ENCODE measurements at regions not wholly inside any gene's neighbourhood (a gene's known extent, or its start where the extent isn't known, plus 50 kb on each side); places are given as distances from the start of the nearest gene placed in this dataset.

DNA sequence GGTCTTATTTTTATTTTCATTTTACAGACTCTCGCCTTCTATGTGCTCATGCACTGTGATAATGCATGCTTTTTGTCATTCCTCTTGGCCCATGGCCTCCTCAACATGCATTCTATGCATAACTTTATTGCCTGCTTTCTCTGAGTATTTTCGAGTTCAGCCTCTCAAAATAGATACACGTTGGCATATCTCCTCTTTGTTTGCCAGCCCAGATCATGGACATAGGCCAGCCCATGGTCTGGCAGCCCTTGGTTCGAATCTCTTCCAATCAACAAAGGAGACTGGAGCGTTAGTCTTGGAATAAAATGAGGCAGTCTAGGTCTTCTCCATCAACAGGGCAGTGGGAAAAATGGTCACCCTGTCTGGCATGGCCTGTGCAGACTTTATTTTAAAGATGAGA lies 279.5 kb upstream of the ADAMTS16 start:
- intact Hi-C loops (cut with DNase I) = no loop called here
- DNase-seq (no peak), ATAC-seq (ENCODE audit: poor library complexity) (no peak)

DNA sequence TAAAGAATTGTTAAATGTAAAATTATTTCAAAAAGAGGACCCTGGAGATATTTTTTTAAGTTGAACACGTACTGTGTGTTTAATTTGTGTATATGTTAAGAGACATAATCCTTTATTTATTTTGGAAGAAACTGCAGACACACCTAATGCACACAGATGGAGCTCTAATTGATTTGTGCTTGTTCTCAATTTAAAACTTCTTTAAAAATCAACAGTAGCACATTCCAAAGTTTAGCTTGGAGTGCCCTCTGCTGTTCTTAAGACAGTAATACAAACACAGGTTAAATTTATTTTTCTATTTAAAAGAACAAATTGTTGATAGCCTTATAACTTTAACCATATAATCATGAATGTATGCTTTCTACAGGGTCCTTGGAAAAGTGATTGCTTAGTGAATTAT lies 277.6 kb upstream of the ADAMTS16 start:
- ATAC-seq (ENCODE audit: poor library complexity) (no peak), DNase-seq (no peak)
- intact Hi-C loops (cut with DNase I) = no loop called here

DNA sequence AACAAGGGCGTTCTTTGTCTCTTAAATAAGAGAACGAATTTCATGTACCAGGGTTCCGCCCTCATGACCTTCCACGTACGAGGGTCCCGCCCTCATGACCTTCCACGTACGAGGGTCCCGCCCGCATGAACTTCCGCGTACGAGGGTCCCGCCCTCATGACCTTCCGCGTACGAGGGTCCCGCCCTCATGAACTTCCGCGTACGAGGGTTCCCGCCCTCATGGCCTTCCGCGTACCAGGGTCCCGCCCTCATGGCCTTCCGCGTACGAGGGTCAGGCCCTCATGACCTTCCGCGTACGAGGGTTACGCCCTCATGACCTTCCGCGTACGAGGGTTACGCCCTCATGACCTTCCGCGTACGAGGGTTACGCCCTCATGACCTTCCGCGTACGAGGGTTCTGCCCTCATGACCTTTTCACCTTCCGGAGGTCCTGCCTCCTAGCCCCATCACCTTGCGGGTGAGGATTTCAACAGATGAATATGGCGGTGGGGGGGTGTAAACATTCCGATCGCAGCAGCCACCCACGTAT lies 273.9 kb upstream of the ADAMTS16 start:
- DNase-seq (no peak), ATAC-seq (ENCODE audit: poor library complexity) (no peak)
- intact Hi-C loops (cut with DNase I) = no loop called here

DNA sequence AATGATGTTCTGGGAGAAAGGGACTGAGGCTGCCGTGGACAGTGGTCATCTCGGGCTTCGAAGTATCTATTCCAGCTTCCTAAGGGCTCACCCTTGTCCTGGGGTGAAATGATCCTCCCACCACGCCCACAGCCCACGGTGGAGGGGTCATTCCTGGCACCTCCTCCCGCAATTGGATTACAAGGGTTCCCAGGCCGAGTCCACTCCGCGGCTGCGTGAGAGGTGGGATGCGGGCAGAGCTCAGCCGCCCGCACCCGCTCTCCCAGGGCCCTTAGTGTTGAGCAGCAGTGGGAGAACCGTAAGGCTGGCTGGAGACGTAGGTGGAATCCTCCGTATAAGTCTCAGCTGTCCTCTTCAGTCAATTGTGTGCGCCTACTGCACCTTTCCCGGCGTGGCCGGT lies 273.3 kb upstream of the ADAMTS16 start:
- no peak for DNase-seq
- ATAC-seq (ENCODE audit: poor library complexity) = no peak
- intact Hi-C loops (cut with DNase I) = no loop called here

DNA sequence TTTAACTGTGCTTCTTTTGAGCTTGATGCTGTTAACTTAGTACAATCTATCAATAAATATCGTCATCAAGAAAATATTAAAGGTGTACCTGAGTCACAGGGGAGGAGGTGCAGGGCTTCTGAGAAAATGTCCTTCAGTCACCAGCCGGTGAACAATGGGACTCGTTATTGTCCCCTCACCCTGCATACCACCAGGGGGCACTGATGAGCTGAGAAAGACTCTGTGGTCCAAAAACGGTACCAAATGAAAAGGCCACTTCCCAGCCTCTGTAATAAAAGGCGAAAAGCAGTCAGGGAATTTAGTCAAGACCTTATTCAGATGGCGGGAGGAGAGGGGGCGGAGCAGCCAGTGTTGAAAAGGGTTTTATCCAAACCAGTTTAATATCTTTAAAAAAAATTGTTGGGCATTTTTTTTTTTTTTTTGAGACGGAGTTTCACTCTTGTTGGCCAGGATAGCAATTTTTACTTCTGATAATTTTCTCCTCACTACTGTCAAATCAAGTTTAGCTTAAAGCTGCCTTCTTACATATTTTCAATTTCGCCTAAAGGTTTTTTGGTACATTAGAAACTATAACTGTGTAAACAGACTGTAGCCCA lies 271.9 kb upstream of the ADAMTS16 start:
- intact Hi-C loops (cut with DNase I) = no loop called here
- ATAC-seq (ENCODE audit: poor library complexity) = peak; percentile 66

DNA sequence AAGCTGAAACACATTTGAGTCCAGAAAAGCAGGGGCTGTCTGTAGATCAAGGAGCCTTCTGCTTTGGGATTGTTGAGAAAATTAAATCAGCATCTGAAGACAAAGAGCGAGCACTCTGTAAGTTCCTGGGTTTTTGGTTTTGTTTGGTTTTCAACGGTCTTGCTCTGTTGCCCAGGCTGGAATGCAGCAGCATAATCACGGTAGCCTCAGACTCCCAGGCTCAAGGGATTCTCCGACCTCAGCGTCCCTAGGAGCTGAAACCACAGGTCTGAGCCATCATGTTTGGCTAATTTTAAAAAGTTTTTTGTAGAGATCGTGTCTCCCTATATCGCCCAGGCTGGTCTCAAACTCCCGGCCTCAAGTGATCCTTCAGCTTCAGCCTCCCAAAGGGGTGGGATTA lies 266.5 kb upstream of the ADAMTS16 start:
- ATAC-seq (ENCODE audit: poor library complexity) (no peak), DNase-seq (no peak)
- intact Hi-C loops (cut with DNase I) = no loop called here

More for the DNA sequence above, 271.9 kb upstream of the ADAMTS16 start:
- peak; percentile 56 for DNase-seq

DNA sequence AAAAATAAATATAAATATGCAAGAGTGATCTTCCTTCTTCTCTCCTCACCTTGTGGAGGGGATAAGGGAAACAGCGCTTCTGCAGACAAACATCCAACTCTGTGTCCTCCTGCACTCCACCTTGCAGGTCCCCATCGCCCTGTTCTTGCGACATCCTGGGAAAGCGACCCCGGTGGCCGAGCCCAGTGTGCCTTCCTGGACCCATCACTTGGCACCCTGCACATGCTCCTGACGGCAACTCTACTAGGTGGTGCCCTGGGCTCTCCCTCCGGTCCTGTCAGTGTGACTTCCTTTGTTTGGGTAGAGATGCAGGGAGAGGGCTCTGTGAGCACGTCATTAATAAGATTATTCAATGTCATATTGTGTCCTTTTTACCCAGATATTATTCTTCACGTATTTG lies 266.0 kb upstream of the ADAMTS16 start:
- no peak for ATAC-seq (ENCODE audit: poor library complexity)
- intact Hi-C loops (cut with DNase I) = no loop called here
- DNase-seq = no peak

DNA sequence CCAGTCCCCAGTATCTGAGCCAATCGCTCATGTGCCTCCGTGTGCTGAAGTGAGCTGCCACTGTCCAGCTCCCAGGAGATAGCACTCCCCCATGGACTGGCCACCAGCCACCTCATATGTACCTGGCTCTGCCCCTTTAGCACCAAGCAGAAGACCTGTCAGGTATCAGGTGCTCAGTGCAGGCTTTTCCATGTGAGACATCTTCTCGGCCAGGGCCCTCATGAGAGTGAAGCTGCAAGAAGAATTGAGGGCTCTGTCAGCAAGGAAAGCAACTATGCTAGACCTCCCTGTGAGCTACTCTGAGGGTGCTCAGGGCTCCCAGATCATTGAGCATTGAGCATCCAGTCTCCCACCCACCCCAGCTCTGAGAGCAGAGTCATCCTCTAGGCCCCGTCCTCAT lies 264.2 kb upstream of the ADAMTS16 start:
- no peak for ATAC-seq (ENCODE audit: poor library complexity)
- no peak for DNase-seq
- intact Hi-C loops (cut with DNase I) = loop anchor here (5.0 kb wide), 1 partner anchor 541 kb away; no protein-coding TSS in a partner anchor

DNA sequence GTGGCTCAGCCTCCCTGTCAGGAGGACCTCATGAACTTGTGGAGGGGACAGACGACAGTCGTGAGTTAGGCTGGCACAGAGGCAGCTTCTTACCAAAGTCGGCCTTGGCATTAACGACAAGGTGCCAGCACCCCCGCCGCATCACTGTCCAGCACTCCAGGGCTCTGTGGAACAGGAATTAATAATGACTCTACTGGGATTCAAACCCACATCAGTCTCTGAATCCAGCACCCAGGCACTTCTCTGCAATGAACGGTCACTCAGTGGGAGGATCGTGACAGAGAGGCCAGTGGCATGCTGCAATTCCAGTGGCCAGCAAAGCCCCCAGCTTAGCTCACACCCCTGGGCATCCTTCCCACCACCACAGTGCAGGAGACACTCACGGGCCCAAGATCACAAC lies 263.3 kb upstream of the ADAMTS16 start:
- ATAC-seq (ENCODE audit: poor library complexity) = no peak
- no peak for DNase-seq
- intact Hi-C loops (cut with DNase I) = loop anchor here (5.0 kb wide), 1 partner anchor 540 kb away; no protein-coding TSS in a partner anchor

DNA sequence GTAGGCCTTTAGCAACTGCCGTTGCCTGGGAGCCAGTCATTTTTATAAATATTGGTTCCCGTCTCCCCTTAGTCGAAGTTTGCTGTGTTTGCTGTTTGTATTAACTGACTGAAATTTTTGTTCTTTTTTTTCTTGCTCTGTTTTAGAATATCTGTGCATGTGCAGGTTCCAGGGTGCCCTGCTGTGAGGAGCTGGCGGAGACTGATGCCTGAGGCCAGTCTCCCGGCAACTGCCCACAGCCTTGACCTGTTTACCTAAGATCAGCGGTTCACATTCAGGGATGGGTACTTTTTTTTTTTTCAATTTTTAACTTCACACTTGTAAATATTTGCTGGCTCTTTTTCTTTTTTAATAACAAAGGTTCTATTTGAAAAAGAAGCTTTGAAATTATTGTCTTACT lies 262.6 kb upstream of the ADAMTS16 start:
- intact Hi-C loops (cut with DNase I) = loop anchor here (5.0 kb wide), 1 partner anchor 540 kb away; no protein-coding TSS in a partner anchor
- no peak for ATAC-seq (ENCODE audit: poor library complexity)
- no peak for DNase-seq

DNA sequence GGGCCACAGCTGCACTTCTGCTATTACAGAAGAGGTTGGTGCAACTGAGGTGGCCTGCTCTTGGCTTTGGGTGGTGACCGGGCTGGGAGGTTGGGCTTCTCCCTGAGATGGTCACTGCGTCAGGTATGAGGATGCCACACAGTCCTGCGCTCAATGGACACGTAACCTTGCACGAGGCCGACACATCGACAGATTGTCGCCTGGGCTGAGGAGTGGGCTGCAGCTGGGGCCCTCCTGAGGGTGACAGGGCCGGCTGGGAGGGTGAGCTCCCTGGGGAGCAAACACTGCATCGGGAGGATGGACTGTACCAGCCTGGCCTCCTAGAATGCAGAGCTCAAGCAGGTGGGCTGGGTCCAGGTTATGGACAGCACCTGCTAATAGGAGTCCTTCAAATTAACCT lies 261.1 kb upstream of the ADAMTS16 start:
- DNase-seq (no peak), ATAC-seq (ENCODE audit: poor library complexity) (no peak)
- intact Hi-C loops (cut with DNase I) = loop anchor here (5.0 kb wide), 1 partner anchor 538 kb away; no protein-coding TSS in a partner anchor

DNA sequence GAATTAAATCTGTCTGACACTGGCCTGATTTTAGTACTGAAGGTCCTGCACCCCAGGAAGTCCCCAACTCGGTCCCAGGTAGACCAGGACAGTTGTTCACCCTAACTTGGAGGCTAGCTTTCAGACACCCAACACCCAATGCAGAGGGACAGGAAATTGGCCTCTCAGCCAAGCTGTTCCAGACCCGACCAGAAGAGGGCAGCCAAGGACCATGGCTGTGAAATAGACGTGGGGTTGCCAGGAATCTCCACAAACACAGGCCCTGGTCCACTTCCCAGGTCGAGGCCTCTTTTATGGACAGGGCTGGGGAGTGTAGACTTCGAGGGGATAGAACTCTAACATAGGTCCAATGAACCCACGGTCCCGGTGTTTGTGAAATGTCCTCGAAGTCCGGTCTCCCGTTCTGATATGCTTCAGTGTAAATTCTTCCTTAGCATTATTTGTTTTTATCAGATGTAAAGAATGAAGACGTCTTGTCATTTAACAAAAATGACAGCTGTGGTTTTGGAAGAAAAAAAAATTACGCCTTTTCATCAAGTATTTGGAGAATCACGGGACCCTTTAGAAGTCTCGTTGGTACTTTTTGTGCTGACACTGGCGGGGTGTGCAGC lies 260.3 kb upstream of the ADAMTS16 start:
- DNase-seq (peak; percentile 82), ATAC-seq (ENCODE audit: poor library complexity) (peak; percentile 87)
- intact Hi-C loops (cut with DNase I) = loop anchor here (5.0 kb wide), 1 partner anchor 538 kb away; no protein-coding TSS in a partner anchor

DNA sequence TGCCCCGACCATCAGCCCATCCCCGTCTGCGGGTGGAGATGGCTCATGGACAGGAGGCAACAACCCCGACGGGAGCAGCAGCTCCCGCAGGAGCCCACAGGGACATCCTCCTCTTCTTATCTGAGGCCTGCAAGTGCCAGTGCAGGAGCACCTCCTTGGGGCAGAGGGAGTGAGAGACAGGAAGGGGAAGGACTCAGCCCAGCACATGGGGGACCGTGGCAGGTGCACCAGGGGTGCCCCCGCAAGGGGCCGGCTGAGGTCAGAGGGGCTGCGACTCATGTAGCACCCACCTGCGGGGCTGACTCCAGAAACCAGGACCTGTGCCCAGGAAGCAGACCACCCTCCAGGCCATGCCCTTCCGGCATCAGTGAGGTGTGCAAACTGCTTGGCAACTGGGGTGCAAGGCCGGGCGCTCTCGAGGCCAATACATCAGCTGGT lies 259.8 kb upstream of the ADAMTS16 start:
- ATAC-seq (ENCODE audit: poor library complexity) (no peak), DNase-seq (no peak)
- intact Hi-C loops (cut with DNase I) = no loop called here

DNA sequence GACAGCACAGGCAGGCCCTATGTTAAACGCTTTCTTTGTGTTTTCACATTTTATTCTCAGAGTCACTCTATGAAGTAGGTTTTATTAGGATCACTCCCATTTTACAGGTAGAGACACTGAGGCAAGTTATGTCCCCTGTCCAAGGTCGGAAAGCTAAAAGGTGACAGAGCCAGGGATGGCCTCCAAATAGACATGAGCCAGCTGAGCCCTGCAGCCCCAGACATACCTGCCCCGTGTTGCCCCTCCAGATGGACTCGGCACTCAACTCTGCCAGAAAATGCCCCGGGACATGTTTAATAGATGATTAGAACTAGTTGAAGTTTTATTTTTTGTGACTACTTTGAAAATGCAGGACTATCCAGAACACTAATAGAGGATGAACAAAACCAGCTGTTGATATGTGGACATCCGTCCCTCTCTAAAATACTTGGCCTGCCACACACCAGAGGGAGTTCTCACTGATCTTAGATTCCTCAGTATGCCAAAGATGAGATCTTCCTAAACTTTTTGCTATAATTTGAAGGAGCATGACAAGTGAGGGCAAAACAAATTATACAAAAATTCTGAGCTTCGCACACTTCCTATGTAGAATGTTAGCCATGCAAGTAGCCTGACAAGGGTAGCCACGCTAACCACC lies 258.6 kb upstream of the ADAMTS16 start:
- intact Hi-C loops (cut with DNase I) = no loop called here
- ATAC-seq (ENCODE audit: poor library complexity) = peak; percentile 33

DNA sequence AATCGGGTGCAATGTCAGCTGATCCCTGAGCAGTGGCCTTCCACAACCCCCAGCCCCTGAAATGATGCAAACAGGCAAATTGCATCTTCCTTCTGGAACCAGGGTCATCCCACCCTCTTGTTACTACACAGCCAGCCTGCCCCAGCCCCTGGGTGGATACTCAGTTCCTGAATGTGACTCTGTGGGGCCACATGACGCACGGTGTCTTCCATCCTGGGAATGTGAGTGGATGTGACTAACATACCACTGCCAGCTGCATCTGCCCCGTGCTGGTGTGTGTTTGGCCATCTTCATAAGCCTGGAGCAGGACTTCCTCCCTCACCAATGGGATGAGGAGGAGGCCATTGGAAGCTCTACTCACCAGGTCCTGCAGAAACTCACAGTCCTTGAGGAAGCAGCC lies 257.9 kb upstream of the ADAMTS16 start:
- DNase-seq (no peak), ATAC-seq (ENCODE audit: poor library complexity) (no peak)
- intact Hi-C loops (cut with DNase I) = no loop called here

More for the DNA sequence above, 258.6 kb upstream of the ADAMTS16 start:
- DNase-seq = no peak

DNA sequence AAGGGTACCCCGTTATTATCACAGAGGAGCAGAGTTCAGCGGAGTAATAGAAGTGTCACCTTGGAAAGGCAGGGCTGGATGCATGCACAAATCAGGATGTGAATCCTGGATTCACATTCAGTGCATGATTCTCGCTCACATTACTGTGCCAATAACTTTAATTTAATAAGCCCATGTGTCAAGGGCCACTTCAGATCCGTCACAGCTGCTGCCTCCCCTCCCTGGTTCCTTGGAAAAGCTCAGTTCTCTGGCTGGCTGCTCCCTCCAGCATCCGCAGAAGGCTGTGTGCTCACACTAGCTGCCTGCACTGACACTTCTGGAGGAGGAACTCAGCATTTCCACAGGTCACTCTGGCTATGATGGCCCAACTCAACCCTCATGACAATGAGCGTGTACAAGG lies 256.8 kb upstream of the ADAMTS16 start:
- peak; percentile 82 for ATAC-seq (ENCODE audit: poor library complexity)
- intact Hi-C loops (cut with DNase I) = no loop called here
- peak; percentile 66 for DNase-seq

DNA sequence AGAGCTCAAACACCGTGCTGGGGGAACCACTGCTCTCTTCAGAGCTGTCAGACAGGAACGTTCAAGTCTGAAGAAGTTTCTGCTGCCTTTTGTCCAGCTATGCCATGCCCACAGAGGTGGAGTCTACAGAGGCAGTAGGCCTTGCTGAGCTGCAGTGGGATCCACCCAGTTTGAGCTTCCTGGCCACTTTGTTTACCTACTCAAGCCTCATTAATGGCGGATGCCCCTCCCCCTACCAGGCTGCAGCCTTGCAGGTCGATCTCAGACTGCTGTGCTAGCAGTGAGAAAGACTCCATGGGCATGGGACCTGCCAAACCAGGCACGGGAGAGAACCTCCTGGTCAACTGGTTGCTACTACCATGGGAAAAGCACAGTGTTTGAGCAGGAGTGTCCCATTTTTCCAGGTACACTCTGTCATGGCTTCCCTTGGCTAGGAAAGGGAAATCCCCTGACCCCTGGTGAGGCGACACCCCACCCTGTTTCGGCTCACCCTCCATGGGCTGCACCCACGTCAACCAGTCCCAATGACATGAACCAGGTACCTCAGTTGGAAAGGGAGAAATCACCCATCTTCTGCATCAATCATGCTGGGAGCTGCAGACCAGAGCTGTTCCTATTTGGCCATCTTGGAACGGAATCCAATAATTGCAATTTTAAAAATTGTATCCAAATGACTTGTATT lies 246.9 kb upstream of the ADAMTS16 start:
- intact Hi-C loops (cut with DNase I) = no loop called here
- ATAC-seq (ENCODE audit: poor library complexity) (no peak), DNase-seq (no peak)

DNA sequence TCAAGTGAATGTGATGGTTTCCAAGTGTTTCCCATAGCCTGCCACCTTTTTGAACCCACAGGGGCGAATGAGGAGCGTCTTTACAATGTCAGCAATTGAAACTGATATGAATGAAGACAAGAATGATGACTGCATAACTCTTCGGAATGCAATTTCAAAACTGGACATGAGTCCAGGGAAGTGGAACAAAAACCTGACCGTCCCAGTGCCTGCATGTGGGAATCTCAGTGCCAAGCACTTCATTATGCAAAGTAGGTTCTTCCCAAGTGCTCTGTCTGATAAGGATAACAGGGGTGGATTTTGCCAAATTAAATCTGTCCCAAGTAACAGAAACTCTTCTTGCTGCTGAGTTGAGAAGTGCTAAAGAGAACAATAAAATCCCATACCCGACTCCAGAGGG lies 243.8 kb upstream of the ADAMTS16 start:
- DNase-seq = no peak
- intact Hi-C loops (cut with DNase I) = no loop called here
- no peak for ATAC-seq (ENCODE audit: poor library complexity)

DNA sequence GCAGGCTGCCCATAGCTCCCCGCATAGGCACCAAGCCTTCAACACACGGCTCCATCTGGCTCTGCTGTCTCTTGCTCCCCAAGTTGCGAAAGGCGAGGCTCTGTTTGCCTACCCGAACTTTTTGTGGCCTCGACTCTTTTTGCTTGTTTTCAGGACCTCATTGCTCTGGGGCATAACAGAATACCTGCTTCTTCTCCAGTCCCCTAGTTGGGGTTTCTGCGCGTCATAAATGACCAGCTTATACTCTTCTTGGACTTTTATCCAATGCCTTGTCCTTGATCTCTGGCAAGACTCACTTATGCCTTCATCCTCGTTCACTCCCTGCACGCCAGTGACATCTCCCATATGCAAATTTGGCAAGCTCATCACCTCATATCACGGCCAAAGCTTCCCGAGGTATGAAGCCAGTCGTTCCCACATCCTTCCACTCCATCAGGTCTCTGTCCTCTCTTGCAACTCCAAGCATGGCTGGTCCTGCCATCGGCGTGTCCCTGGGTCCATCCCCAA lies 238.8 kb upstream of the ADAMTS16 start:
- no peak for ATAC-seq (ENCODE audit: poor library complexity)
- intact Hi-C loops (cut with DNase I) = no loop called here
- no peak for DNase-seq
